Thyroid gland (tissue), 4 donors: ENCODE measurements at regions not wholly inside any gene's neighbourhood (a gene's known extent, or its start where the extent isn't known, plus 50 kb on each side); places are given as distances from the start of the nearest gene placed in this dataset.
"Not testable (repeated sequence)": the region's sequence is repeated elsewhere in the genome, so short reads cannot be mapped to it uniquely, and the experiment has no call there.

Source experiments
- POLR2A ChIP-seq, 2 donors: fragments of 450-650 bp; IDR thresholded peaks; one replicate each; pipeline ENCODE4 v1.6.1; 2017; ENCODE audit warnings: antibody characterized with exemption in 2 of 2, mild to moderate bottlenecking in 2 of 2, moderate library complexity in 1 of 2
- TF ChIP-seq, protein P1 (sequence below), 6 experiments: fragments of 200-600 bp in 3 of 6; fragments of 450-650 bp in 3 of 6; sonication (generic) in 3 of 6; IDR thresholded peaks; one replicate each; pipeline ENCODE4 v1.5.1; 2016 to 2019; ENCODE audit warnings: antibody characterized with exemption in 6 of 6, mild to moderate bottlenecking in 2 of 6, inconsistent platforms in 1 of 6, moderate library complexity in 1 of 6

DNA sequence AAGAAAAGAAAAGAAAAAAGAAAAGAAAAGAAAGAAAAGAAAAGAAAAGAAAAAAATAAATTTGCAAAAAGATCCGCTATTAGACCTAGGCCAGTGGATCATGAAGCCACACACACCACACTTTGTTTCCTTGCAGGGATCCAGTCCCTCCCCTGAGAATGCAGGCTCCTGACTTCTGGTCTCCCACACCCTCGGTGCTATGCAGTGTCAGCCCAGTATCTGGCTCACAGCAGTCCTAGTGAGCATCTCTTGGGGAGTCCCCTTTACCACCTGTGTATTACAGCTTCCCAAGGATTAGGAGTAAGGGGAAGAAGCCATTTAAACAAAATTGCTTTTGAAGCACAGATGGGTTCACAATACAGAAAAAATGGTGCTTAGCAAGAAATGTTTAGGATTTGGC, 174.1 kb upstream of the IRF2BP2 start:
- TF ChIP-seq, protein P1, sequence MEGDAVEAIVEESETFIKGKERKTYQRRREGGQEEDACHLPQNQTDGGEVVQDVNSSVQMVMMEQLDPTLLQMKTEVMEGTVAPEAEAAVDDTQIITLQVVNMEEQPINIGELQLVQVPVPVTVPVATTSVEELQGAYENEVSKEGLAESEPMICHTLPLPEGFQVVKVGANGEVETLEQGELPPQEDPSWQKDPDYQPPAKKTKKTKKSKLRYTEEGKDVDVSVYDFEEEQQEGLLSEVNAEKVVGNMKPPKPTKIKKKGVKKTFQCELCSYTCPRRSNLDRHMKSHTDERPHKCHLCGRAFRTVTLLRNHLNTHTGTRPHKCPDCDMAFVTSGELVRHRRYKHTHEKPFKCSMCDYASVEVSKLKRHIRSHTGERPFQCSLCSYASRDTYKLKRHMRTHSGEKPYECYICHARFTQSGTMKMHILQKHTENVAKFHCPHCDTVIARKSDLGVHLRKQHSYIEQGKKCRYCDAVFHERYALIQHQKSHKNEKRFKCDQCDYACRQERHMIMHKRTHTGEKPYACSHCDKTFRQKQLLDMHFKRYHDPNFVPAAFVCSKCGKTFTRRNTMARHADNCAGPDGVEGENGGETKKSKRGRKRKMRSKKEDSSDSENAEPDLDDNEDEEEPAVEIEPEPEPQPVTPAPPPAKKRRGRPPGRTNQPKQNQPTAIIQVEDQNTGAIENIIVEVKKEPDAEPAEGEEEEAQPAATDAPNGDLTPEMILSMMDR (IDR thresholded peaks at IDR 0.05) = not testable (repeated sequence)
- TF ChIP-seq POLR2A (IDR thresholded peaks at IDR 0.05) = not testable (repeated sequence)
